IPS-NIHi11 (cell line): ENCODE measurements at regions not wholly inside any gene's neighbourhood (a gene's known extent, or its start where the extent isn't known, plus 50 kb on each side); places are given as distances from the start of the nearest gene placed in this dataset.

Source experiments
- DNase-seq: peaks from one replicate; pipeline ENCODE4 v3.0.0; 2012; ENCODE audit warnings: mixed read lengths, low spot score

GRCh38 chr2:8537562-8538155 lies 144.2 kb upstream of the ID2 start:
- no peak for DNase-seq

- DNase-seq = no peak
Observed at GRCh38 chr2:8538531-8538930, 143.3 kb upstream of the ID2 start.

- DNase-seq = no peak
Observed at GRCh38 chr2:8538931-8539621, 142.8 kb upstream of the ID2 start.

- peak; percentile 68 for DNase-seq
Observed at GRCh38 chr2:8539743-8540551, 141.9 kb upstream of the ID2 start.

DNA sequence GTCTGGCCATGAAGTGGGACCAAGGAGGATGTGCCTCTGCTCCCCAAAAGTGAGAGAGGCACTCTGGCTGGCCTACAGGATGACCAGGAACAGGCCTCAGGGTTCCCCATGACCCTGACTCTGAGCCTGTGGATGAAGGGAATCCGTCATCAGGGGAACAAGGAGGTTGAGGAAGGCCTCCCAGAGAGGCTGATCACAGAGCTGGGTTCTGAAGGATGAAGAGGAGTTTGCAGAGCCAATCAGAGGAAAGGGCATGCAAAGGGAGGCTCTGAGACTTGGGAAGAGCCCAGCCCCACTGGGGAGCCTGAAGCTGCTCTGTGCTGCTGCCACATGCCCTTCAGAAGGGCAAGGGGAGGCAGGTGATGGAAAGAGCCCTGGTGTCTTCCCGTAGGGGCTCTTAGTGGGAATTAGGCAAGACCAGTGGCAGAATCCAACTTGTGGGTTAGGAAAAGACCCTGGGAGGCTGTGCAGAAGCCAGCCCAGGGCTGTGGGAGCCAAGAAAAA lies 141.3 kb upstream of the ID2 start:
- DNase-seq = no peak

GRCh38 chr2:8541223-8541622 lies 140.6 kb upstream of the ID2 start:
- DNase-seq = no peak

DNA sequence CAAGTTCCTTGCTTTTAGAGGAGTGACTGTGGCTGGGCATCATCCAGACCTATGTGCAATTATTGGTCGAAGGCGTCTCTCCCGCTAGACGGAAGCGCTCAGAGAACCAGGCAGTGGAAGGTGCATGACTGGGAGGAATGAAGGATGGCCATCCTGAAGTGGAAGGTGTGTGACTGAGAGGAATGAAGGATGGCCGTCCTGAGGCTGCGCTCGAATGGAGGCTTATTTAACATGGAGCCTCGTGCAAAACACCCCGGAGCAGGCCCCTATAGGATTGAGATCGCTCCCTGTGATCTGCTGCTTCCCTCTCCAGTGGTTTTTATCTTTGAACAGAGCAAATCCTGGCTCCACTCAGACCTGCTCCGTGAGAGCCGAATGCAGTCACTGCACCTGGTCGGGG lies 140.2 kb upstream of the ID2 start:
- no peak for DNase-seq

DNA sequence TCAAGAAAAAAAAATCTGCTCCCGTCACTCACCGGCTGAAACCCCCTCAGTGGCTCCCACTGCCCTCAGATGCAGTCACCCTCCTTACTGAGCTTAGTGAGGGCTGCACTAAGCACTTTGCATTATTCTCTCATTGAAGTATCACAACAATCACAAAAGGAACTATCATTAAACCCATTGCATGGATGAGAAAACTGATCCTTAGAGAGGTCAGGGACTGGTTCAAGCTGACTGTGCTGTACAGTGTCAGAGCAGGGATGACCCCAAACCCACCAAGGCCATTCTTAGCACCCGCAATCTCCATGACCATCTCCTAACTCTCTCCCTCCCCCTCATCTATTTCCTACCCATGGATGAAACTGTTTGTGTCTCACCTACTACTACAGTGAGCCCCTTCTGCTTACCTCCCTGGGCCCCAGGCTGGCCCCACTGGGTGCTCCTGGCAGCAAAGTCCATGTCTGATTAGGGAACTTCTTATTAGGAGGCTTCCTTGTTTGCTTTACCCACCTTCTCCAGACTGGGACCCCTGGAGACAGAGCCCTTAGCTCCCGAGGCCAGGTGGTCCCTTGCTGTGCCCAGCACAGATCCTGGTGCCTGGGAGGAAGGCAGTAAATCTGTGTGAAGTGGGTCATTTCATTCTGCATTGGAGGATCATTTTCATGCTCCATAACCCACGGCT lies 139.3 kb upstream of the ID2 start:
- no peak for DNase-seq

GRCh38 chr2:8543060-8543382 lies 138.8 kb upstream of the ID2 start:
- DNase-seq = no peak

DNA sequence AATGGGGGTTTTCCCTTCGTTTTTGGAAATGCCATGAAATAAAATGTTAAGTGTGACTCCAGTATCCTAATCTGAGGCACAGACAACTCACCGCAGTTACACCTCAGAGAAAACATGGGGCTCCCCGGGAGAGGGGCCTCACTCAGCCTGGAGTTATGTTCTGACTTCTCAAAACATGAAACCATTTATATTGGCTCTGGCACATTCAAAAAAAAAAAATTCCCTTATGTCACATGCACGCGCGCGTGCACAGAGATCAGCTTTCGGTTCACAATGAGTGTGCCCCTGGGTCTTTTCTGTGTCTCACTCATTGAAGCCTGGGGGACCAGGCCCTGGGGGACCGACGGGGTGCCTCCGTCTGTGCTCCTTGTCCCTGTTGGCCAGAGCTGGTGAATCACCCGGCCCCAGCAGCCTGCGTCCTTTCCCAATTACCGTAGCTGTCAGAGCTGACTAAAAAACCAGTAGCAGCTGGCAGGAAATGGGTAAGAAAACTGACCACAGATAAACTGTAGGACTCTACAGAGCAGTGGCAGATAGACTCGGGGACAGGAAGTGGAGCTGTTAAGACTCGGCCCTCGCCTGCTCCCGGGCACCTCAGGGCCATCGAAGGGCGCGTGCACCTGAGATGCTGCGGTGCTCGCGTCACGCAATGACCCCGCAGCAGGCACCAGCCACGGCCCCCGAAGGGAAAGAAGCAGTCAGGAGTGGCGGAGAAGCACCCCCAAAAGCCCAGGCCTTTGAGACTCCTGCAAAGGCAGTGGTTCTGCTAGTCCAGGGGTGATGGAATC lies 138.3 kb upstream of the ID2 start:
- DNase-seq = no peak

DNA sequence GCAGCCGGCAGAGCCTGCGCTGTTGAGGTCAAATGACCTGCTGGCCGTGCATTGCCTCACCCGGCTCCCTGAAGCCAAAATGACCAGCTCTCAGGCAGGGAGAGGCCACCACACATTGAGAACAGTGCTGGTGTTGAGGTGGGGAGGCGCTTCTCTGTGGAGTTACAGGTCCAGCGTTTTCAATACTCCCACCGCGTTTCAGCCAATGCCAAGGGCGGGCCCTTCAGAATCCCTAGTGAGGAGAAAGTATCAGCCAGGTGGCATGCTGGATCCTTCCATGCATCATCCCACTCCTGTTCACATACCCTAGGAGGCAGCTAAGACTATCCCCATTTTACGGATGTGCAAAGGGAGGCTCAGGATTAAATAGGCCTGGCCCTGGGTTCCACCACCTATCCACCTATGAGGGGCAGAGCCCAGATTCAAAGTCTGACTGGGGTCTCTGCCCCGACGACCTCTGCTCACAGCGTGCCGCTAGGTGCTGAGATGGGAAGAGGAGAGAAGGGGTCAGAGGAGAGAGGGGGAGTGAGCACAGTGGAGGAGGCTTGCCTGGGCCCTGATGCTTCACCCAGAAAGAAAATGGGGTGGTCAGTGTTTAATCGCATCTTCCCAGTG lies 137.6 kb upstream of the ID2 start:
- no peak for DNase-seq

GRCh38 chr2:8544786-8545694 lies 136.8 kb upstream of the ID2 start:
- peak; percentile 75 for DNase-seq

GRCh38 chr2:8545695-8546611 lies 135.9 kb upstream of the ID2 start:
- DNase-seq = no peak

DNA sequence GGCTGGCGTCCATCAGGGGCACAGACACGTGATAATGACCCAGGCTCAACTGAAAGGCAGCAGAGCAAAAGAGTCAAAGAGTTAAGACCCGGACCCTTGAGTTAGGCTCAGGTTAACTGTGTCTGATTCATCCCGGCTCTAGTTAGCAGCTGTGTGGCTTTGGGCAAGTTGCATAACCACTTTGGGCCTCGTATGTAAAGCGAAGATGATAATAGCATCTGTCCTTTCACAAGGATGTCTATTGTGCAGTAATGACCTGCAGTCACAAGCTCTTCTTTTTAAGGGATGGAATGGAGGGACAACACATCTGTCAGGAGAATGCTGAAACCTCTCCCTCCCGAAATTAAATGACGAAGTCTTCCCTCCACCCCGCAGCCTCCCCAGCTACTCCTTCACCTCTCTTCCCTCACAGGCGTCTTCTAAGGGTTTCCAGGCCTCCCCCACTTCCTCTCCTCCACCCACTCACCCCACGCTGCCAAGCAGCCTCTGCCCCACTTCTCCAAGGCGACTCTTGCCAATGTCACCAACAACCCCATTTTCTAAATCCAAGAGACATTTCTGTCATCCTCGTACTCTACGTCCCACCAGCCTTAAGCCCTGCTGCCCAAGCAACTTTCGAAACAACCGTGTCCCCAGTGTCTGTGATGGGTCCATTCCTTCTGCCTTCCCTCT lies 135.1 kb upstream of the ID2 start:
- no peak for DNase-seq

DNA sequence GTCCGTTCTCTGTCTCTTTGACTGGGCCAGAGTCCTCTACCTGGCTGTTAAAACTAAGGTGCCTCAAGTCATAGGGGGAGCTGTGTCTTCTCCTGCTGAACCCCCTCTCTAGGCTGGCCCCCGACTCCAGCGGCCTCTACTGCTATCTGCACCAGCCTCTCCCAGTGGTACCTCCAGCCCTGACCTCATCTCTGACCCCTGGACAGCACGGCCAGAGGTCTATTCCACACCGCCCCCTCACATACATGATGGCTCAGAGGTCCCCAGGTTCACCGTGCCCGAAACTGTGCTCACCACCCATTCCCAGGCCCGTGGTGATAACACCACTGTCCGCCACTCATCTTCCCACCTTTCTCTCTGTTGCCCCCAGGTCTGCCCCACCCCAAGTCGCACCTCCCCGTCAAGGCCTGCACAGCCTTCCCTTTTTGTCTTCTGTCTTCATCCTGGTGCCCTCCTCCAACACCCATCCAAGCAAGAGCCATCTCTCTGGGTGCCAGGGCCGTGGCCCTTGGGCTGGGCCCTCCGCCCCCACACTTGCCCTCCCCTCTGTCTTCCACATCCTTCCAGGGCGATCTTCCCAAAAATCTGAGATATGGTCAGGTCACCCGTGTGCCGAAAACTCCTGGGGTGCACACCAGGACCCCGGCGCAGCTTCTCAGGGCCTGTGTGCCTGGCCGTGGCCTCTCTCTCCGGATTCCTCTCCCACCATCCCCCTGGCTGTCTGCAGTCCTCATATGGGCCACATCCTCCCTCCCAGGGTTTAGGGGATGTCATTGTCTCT lies 134.4 kb upstream of the ID2 start:
- no peak for DNase-seq

DNA sequence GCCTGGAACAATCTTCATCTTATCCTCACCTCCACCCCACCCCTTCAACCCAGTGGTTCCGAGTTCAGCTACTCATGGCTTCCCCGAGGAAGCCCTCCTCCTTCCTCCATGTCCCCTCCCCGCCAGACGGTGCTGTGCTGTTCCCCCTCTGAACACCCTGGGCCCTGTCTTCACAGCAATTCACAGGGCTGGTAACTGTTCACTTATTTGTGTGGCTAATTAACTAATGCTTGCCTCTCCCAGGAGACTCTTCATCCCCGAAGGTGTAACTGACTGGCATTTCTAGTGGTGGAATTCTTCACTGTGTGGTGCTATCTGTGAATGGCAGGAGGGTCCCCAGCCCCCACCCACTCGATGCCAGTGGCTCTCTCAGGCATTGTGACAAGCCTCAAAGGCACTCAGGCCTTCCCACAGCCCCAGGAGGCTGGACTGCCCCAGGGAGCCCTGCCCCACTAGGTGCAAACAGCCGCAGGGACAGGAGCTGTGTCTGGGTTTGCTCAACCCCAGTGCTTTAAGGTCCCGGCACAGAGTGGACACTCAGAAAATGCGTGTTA lies 133.7 kb upstream of the ID2 start:
- no peak for DNase-seq

DNA sequence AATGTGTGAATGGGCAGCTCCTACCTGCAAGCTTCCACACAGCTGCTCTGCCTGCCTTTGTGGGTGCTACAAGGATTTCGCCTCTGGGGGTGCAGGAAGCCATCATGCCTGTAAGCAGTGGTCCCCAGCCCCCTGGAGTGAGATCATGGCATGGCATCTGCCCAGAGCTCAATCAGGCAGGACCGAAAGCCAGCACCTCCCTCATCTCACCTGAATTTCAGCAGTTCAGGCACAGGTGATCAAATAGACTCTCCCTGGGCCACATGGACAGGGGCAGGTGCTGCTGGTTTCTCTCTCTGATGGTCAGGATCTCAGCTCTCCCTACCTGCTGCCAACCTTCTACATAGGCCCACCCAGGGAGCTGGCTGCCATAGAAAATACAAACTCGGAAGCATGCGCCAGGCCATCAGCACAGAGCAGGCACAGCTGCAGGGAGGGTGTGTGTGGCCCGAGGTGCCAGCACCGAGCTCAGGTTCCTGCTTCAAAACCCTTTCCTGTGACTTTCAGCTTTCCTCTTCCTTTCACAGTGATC lies 133.2 kb upstream of the ID2 start:
- DNase-seq = no peak
